AG09319 (cell line): ENCODE measurements at regions not wholly inside any gene's neighbourhood (a gene's known extent, or its start where the extent isn't known, plus 50 kb on each side); places are given as distances from the start of the nearest gene placed in this dataset.

ENCODE experiments used
- DNase-seq: peaks from one replicate; pipeline ENCODE4 v3.0.0-alpha.2; 2010; ENCODE audit warnings: low read depth; ENCODE audit errors: extremely low read depth
- TF ChIP-seq, protein P1 (sequence below): IDR thresholded peaks from 2 replicates; pipeline ENCODE4 v1.5.1; 2011; ENCODE audit warnings: low read depth, mild to moderate bottlenecking, inconsistent platforms, low read length, moderate library complexity

GRCh38 chr3:31409866-31410265 is 122.9 kb upstream of the STT3B start:
- TF ChIP-seq, protein P1, sequence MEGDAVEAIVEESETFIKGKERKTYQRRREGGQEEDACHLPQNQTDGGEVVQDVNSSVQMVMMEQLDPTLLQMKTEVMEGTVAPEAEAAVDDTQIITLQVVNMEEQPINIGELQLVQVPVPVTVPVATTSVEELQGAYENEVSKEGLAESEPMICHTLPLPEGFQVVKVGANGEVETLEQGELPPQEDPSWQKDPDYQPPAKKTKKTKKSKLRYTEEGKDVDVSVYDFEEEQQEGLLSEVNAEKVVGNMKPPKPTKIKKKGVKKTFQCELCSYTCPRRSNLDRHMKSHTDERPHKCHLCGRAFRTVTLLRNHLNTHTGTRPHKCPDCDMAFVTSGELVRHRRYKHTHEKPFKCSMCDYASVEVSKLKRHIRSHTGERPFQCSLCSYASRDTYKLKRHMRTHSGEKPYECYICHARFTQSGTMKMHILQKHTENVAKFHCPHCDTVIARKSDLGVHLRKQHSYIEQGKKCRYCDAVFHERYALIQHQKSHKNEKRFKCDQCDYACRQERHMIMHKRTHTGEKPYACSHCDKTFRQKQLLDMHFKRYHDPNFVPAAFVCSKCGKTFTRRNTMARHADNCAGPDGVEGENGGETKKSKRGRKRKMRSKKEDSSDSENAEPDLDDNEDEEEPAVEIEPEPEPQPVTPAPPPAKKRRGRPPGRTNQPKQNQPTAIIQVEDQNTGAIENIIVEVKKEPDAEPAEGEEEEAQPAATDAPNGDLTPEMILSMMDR: no peak
- DNase-seq: no peak

- no peak for DNase-seq
- TF ChIP-seq, protein P1: no peak
Measured at GRCh38 chr3:31410411-31410810, 122.3 kb upstream of the STT3B start.

- no peak for DNase-seq
Measured at GRCh38 chr3:31412832-31413231, 119.9 kb upstream of the STT3B start.

GRCh38 chr3:31413515-31413914 is 119.2 kb upstream of the STT3B start:
- no peak for DNase-seq
- TF ChIP-seq, protein P1: no peak

More at GRCh38 chr3:31412832-31413231, 119.9 kb upstream of the STT3B start:
- TF ChIP-seq, protein P1: no peak

DNA sequence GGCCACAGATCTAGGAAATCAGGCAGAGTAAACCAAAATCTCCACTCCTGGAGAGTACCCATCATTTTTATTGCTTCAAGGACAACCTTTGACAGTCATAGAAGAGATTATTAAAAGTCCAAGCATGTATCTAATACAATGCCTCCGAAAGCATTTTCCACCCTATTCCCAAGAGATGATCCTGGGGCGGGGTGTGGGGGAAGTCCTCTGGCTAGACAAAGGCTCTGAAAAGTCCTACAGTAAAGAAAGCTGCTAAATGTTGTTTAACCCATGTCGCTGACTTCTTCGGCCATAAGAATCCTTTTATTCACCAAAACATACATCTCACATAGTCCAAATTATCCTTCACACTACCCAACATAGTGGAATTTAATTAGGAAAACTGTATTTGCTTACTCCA is 115.7 kb upstream of the STT3B start:
- no peak for DNase-seq
- TF ChIP-seq, protein P1: no peak

GRCh38 chr3:31417486-31417885 is 115.2 kb upstream of the STT3B start:
- DNase-seq: no peak
- TF ChIP-seq, protein P1: no peak

DNA sequence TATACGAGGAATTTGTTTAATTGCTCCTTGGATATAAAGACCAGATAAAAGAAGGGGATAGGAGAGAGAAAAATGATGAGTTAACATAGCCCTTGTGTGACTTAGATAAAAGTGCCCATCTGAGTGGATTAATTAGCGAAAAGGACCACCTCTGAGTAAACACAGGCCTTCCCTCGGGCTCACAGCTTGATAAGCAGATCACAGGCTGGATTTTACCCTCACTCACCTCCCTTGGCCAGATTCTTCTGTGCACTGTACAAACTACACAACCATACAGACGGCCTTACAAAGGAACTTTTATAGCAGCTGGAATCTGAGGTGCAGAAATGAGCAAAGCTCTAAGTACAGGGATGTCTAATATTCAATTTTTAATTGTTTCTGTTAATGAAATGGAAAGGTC is 112.4 kb upstream of the STT3B start:
- DNase-seq: no peak
- TF ChIP-seq, protein P1: no peak
